ENCODE measurements at regions not wholly inside any gene's neighbourhood (a gene's known extent, or its start where the extent isn't known, plus 50 kb on each side); places are given as distances from the start of the nearest gene placed in this dataset.
A peak's percentile ranks its signal among the peaks of the same experiment; 100 is the strongest.

DNA sequence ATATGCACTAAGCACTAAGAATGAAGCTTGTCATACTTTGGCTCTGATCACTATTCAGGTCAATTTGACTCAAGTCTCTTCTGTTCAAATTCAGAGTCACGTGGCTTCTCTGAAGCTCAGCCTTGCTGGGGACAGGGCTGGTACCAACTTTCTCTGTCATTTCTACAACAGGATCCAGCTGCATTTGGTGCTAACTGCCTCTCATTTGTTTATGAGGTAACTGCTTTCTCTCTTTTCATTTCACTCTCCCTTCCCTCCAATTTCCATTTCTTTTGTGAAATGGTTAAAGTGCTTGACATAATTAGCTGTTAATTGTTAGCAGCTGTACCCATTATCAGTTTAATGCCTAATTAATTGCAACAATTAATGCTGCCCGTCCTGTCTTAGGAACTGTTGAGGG is 259.7 kb upstream of the PLET1 start:
- TF ChIP-seq CTCF (conservative IDR thresholded peaks at IDR 0.05; ENCODE audit: low read length), result no peak
- no peak overlapping the region for H3K4me3 ChIP-seq (ENCODE audit: low read length)
- no peak for DNase-seq (ENCODE audit: low read depth)

GRCh38 chr11:112522536-112522935 is 261.9 kb upstream of the PLET1 start:
- no peak for DNase-seq (ENCODE audit: low read depth)
- no peak overlapping the region for H3K4me3 ChIP-seq (ENCODE audit: low read length)
- no peak for TF ChIP-seq CTCF (conservative IDR thresholded peaks at IDR 0.05; ENCODE audit: low read length)

GRCh38 chr11:112523031-112523430 is 262.4 kb upstream of the PLET1 start:
- no peak for DNase-seq (ENCODE audit: low read depth)
- H3K4me3 ChIP-seq (ENCODE audit: low read length), result no peak overlapping the region
- no peak for TF ChIP-seq CTCF (conservative IDR thresholded peaks at IDR 0.05; ENCODE audit: low read length)

GRCh38 chr11:112523477-112523876 is 262.8 kb upstream of the PLET1 start:
- no peak for TF ChIP-seq CTCF (conservative IDR thresholded peaks at IDR 0.05; ENCODE audit: low read length)
- DNase-seq (ENCODE audit: low read depth), result peak; percentile 29
- H3K4me3 ChIP-seq (ENCODE audit: low read length), result no peak overlapping the region

DNA sequence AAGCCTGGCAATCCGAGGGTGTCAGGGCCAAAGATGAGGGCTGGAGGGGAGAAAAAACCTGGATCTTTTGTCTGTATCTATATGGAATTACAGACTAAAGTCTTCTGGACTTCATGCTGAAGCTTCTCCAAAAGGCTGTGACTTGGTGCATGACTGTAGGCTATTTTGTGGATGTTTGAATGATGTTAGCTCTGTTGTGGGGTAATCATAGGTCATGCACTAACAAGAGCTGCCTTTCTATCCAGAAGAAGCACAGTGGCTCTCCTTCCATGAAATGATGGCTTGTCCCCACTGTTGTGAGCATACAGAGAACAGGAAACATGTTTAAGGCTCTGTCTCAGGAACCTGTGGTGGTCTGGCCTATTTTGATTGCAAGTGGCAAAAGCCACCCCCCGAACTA is 263.3 kb upstream of the PLET1 start:
- no peak for DNase-seq (ENCODE audit: low read depth)
- TF ChIP-seq CTCF (conservative IDR thresholded peaks at IDR 0.05; ENCODE audit: low read length), result no peak

GRCh38 chr11:112524798-112525197 is 264.1 kb upstream of the PLET1 start:
- no peak overlapping the region for H3K4me3 ChIP-seq (ENCODE audit: low read length)
- DNase-seq (ENCODE audit: low read depth), result peak; percentile 38
- no peak for TF ChIP-seq CTCF (conservative IDR thresholded peaks at IDR 0.05; ENCODE audit: low read length)

More for the DNA sequence above, 263.3 kb upstream of the PLET1 start:
- no peak overlapping the region for H3K4me3 ChIP-seq (ENCODE audit: low read length)

DNA sequence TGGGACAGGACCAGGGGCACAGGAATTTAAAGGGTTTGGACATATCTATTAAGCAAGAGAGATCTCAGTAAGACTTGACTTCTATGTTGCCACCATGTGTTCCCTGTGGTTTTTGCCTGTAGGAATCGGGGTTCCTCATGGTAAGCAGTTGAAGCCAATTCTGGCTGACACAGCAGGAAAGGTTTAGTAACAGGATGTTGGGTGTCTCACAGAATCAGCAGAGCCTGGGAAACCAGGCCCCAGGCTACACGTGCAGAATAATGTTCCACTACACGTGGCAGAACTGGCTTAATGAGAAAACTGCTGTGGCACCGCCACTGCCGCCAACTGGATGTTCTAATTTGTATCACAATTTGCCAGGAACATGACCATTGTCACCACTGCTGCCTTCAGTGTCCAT is 264.6 kb upstream of the PLET1 start:
- DNase-seq (ENCODE audit: low read depth), result peak; percentile 91
- no peak for TF ChIP-seq CTCF (conservative IDR thresholded peaks at IDR 0.05; ENCODE audit: low read length)
- H3K4me3 ChIP-seq (ENCODE audit: low read length), result no peak overlapping the region

Measured in AG10803 (cell line).